Astrocyte (in vitro differentiated cells and primary cell): ENCODE measurements at regions not wholly inside any gene's neighbourhood (a gene's known extent, or its start where the extent isn't known, plus 50 kb on each side); places are given as distances from the start of the nearest gene placed in this dataset.
"Not testable (repeated sequence)": the region's sequence is repeated elsewhere in the genome, so short reads cannot be mapped to it uniquely, and the experiment has no call there.

Experiments
- DNase-seq: peaks from one replicate; pipeline ENCODE4 v3.0.0-alpha.2; 2010; ENCODE audit warnings: low read depth
- FAIRE-seq: peaks from 2 replicates; lab custom pipeline; 2011; peaks lifted over from hg19 to GRCh38; lab: Jason Lieb, UNC
- H2AFZ ChIP-seq: 2 replicates; pipeline ENCODE4 v1.6.0; 2012; ENCODE audit warnings: low read depth, low read length, inconsistent platforms
- H3K27ac ChIP-seq: 2 replicates; pipeline ENCODE4 v1.5.1; 2011; ENCODE audit warnings: low read depth, low read length, inconsistent platforms
- H3K27me3 ChIP-seq: 2 replicates; pipeline ENCODE4 v1.6.0; 2011; ENCODE audit warnings: low read length, inconsistent platforms; ENCODE audit not compliant: insufficient read depth
- H3K36me3 ChIP-seq: 2 replicates; pipeline ENCODE4 v1.5.1; 2011; ENCODE audit warnings: low read length, inconsistent platforms; ENCODE audit not compliant: insufficient read depth
- H3K4me1 ChIP-seq: 2 replicates; pipeline ENCODE4 v1.5.1; 2011; ENCODE audit warnings: low read length, inconsistent platforms; ENCODE audit not compliant: insufficient read depth
- H3K4me2 ChIP-seq: 2 replicates; pipeline ENCODE4 v1.6.0; 2012; ENCODE audit warnings: low read length, inconsistent platforms
- H3K4me3 ChIP-seq: 2 replicates; pipeline ENCODE4 v1.5.1; 2011; ENCODE audit warnings: low read depth, mild to moderate bottlenecking, low read length, inconsistent platforms; ENCODE audit not compliant: insufficient read depth
- H3K79me2 ChIP-seq: 2 replicates; pipeline ENCODE4 v1.6.0; 2012; ENCODE audit warnings: mild to moderate bottlenecking, low read length, inconsistent platforms; ENCODE audit not compliant: insufficient read depth
- H3K9ac ChIP-seq: 2 replicates; pipeline ENCODE4 v1.6.0; 2012; ENCODE audit warnings: mild to moderate bottlenecking, low read length, inconsistent platforms
- H3K9me3 ChIP-seq: 2 replicates; pipeline ENCODE4 v1.5.1; 2012; ENCODE audit warnings: low read depth, mild to moderate bottlenecking, low read length, inconsistent platforms; ENCODE audit not compliant: insufficient read depth
- H4K20me1 ChIP-seq: 2 replicates; pipeline ENCODE4 v1.6.0; 2012; ENCODE audit warnings: low read length, inconsistent platforms; ENCODE audit not compliant: insufficient read depth
- H3K27ac Mint-ChIP-seq: one replicate; pipeline ENCODE4 v1.8.0; 2021; ENCODE audit warnings: mild to moderate bottlenecking, mixed read lengths; ENCODE audit not compliant: unreplicated experiment
- H3K27me3 Mint-ChIP-seq: one replicate; pipeline ENCODE4 v1.8.0; 2021; ENCODE audit warnings: low read depth, mixed read lengths; ENCODE audit not compliant: unreplicated experiment
- H3K36me3 Mint-ChIP-seq: one replicate; pipeline ENCODE4 v1.8.0; 2021; ENCODE audit warnings: low read depth, mixed read lengths; ENCODE audit not compliant: unreplicated experiment
- H3K4me1 Mint-ChIP-seq: one replicate; pipeline ENCODE4 v1.8.0; 2021; ENCODE audit warnings: low read depth, mixed read lengths; ENCODE audit not compliant: unreplicated experiment
- H3K4me3 Mint-ChIP-seq: one replicate; pipeline ENCODE4 v1.8.0; 2021; ENCODE audit warnings: mild to moderate bottlenecking, moderate library complexity, mixed read lengths; ENCODE audit not compliant: unreplicated experiment
- H3K9me3 Mint-ChIP-seq: one replicate; pipeline ENCODE4 v1.8.0; 2021; ENCODE audit warnings: mild to moderate bottlenecking, mixed read lengths; ENCODE audit not compliant: unreplicated experiment
- CTCF ChIP-seq: IDR thresholded peaks from 2 replicates; pipeline ENCODE4 v1.5.1; 2011; ENCODE audit warnings: low read depth, mild to moderate bottlenecking, inconsistent platforms, low read length, moderate library complexity; ENCODE audit not compliant: insufficient read depth
- EZH2 ChIP-seq: IDR thresholded peaks from 2 replicates; pipeline ENCODE4 v1.6.1; 2012; ENCODE audit warnings: mild to moderate bottlenecking, low read length, inconsistent platforms; ENCODE audit not compliant: insufficient read depth

GRCh38 chr4:116197317-116197809 is 888.0 kb downstream of the TRAM1L1 start:
- Histone ChIP-seq H3K4me3 (no peak overlapping the region), H4K20me1 (no peaks in the 10 kb centered on the region), H3K4me1 (no peaks in the 10 kb centered on the region), H3K79me2 (no peaks in the 10 kb centered on the region), H3K36me3 (no peaks in the 10 kb centered on the region), H2AFZ (no peak overlapping the region), H3K9ac (no peak overlapping the region), H3K4me2 (no peak overlapping the region), H3K9me3 (no peaks in the 10 kb centered on the region), H3K27me3 (no peaks in the 10 kb centered on the region), H3K27ac (no peak overlapping the region)
- Mint-ChIP-seq H3K4me3 (no peak overlapping the region), H3K4me1 (no peaks in the 10 kb centered on the region), H3K9me3 (no peaks in the 10 kb centered on the region), H3K27ac (no peak overlapping the region), H3K27me3 (peaks cover 2% of the 10 kb centered on the region), H3K36me3 (no peaks in the 10 kb centered on the region)
- no peak for DNase-seq
- no peak for FAIRE-seq
- TF ChIP-seq CTCF (no peak), EZH2 (no peak)

- Histone ChIP-seq H4K20me1 (no peaks in the 10 kb centered on the region), H3K4me2 (no peak overlapping the region), H3K4me1 (no peaks in the 10 kb centered on the region), H3K36me3 (no peaks in the 10 kb centered on the region), H3K9me3 (no peaks in the 10 kb centered on the region), H2AFZ (no peak overlapping the region), H3K27me3 (no peaks in the 10 kb centered on the region), H3K27ac (no peak overlapping the region), H3K9ac (no peak overlapping the region), H3K79me2 (no peaks in the 10 kb centered on the region), H3K4me3 (no peak overlapping the region)
- no peak overlapping the region for H3K4me3 Mint-ChIP-seq
- no peaks in the 10 kb centered on the region for H3K9me3 Mint-ChIP-seq
- H3K36me3 Mint-ChIP-seq, result no peaks in the 10 kb centered on the region
- no peaks in the 10 kb centered on the region for H3K27me3 Mint-ChIP-seq
- H3K4me1 Mint-ChIP-seq, result no peaks in the 10 kb centered on the region
- H3K27ac Mint-ChIP-seq, result no peak overlapping the region
- FAIRE-seq (no peak), DNase-seq (no peak)
- TF ChIP-seq EZH2 (no peak), CTCF (no peak)
Observed at GRCh38 chr4:116183241-116183640, 902.1 kb downstream of the TRAM1L1 start.

- Mint-ChIP-seq H3K4me3 (no peak overlapping the region), H3K36me3 (no peaks in the 10 kb centered on the region), H3K27me3 (no peaks in the 10 kb centered on the region), H3K27ac (no peak overlapping the region), H3K4me1 (no peaks in the 10 kb centered on the region), H3K9me3 (no peaks in the 10 kb centered on the region)
- DNase-seq, result no peak
- TF ChIP-seq EZH2, result no peak
- peak; percentile 40 for TF ChIP-seq CTCF
- no peaks in the 10 kb centered on the region for H3K9me3 ChIP-seq
- H3K79me2 ChIP-seq, result no peaks in the 10 kb centered on the region
- FAIRE-seq, result no peak
- H3K27ac ChIP-seq, result no peak overlapping the region
- H3K27me3 ChIP-seq, result no peaks in the 10 kb centered on the region
- no peak overlapping the region for H3K4me2 ChIP-seq
- H3K4me3 ChIP-seq, result no peak overlapping the region
- no peaks in the 10 kb centered on the region for H3K36me3 ChIP-seq
- H2AFZ ChIP-seq, result peak overlapping the region; percentile 8
- H4K20me1 ChIP-seq, result no peaks in the 10 kb centered on the region
- no peaks in the 10 kb centered on the region for H3K4me1 ChIP-seq
- H3K9ac ChIP-seq, result no peak overlapping the region
Observed at GRCh38 chr4:116180157-116180601, 905.2 kb downstream of the TRAM1L1 start.

GRCh38 chr4:116151371-116151770 is 934.0 kb downstream of the TRAM1L1 start:
- H3K9ac ChIP-seq, H3K79me2 ChIP-seq, FAIRE-seq, H3K27ac ChIP-seq, H3K9me3 ChIP-seq, H3K4me1 Mint-ChIP-seq, H3K9me3 Mint-ChIP-seq, H3K36me3 Mint-ChIP-seq, H3K4me2 ChIP-seq, H4K20me1 ChIP-seq, H3K4me3 ChIP-seq, H3K4me3 Mint-ChIP-seq, H3K27me3 Mint-ChIP-seq, H3K27me3 ChIP-seq, H3K4me1 ChIP-seq, H3K27ac Mint-ChIP-seq, H3K36me3 ChIP-seq, H2AFZ ChIP-seq, DNase-seq: not testable (repeated sequence)
